Mucosa of descending colon (tissue), 3 donors: ENCODE measurements at regions not wholly inside any gene's neighbourhood (a gene's known extent, or its start where the extent isn't known, plus 50 kb on each side); places are given as distances from the start of the nearest gene placed in this dataset.

Source experiments
- ATAC-seq: fragments of 200-7000 bp; cut with Tn5 transposase; one replicate; pipeline ENCODE4 v1.9.1; 2020; ENCODE audit warnings: mild to moderate bottlenecking, moderate library complexity
- DNase-seq, 3 donors: peaks; one replicate each; pipeline ENCODE4 v3.0.0-alpha.2; 2020
- H3K36me3 ChIP-seq: fragments of 200-600 bp; one replicate; pipeline ENCODE4 v1.8.0; 2021; ENCODE audit warnings: low read depth, mild to moderate bottlenecking
- H3K4me1 ChIP-seq: fragments of 200-600 bp; one replicate; pipeline ENCODE4 v1.8.0; 2021; ENCODE audit warnings: low read depth, mild to moderate bottlenecking
- H3K4me3 ChIP-seq: fragments of 200-600 bp; one replicate; pipeline ENCODE4 v1.8.0; 2021; ENCODE audit warnings: mild to moderate bottlenecking
- H3K9me3 ChIP-seq: fragments of 200-600 bp; one replicate; pipeline ENCODE4 v1.8.0; 2021; ENCODE audit warnings: mild to moderate bottlenecking
- intact Hi-C, 2 donors: fragments of 100-400 bp; cut with DNase I in 1 of 2; cut with micrococcal nuclease in 1 of 2; formaldehyde crosslinking; loops; one replicate each; pipeline versions ENCODE4 v1.11.0 to v1.11.1; 2022; cut with DNase I, micrococcal nuclease
- TF ChIP-seq, protein P1 (sequence below): fragments of 200-600 bp; IDR thresholded peaks from one replicate; pipeline ENCODE4 v1.8.0; 2022; ENCODE audit warnings: antibody characterized with exemption, mild to moderate bottlenecking
- donor health status: DM: no; HTN: no; CAD: no; lungs with moderate emphysema.
- donor health status: DM: no; HTN: no; CAD: no.
- donor health status: DM: no; HTN: yes; CAD: no.

DNA sequence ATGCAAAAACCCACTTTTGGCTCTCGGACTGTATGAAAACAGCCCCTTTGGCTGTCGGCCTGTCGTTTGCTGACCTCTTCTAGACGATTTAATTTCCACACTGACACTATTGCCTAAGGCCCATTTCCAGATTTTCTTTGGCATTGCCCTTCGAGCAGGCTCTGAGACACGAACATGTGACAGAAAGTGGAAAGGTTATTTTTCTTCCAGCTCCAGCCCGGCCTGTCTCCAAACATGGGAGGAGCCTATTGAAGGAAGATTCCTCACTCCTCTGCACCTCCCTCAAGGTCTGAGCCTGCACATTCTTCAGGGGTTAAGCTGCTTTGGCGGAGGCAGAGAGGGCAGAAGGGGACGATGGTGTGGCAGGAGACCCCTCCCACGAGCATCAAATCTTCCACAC, 85.9 kb upstream of the FOXF1 start:
- H3K9me3 ChIP-seq, result no peaks in the 10 kb centered on the region
- DNase-seq (no peak), ATAC-seq (no peak)
- H3K4me1 ChIP-seq, result no peaks in the 10 kb centered on the region
- TF ChIP-seq, protein P1, sequence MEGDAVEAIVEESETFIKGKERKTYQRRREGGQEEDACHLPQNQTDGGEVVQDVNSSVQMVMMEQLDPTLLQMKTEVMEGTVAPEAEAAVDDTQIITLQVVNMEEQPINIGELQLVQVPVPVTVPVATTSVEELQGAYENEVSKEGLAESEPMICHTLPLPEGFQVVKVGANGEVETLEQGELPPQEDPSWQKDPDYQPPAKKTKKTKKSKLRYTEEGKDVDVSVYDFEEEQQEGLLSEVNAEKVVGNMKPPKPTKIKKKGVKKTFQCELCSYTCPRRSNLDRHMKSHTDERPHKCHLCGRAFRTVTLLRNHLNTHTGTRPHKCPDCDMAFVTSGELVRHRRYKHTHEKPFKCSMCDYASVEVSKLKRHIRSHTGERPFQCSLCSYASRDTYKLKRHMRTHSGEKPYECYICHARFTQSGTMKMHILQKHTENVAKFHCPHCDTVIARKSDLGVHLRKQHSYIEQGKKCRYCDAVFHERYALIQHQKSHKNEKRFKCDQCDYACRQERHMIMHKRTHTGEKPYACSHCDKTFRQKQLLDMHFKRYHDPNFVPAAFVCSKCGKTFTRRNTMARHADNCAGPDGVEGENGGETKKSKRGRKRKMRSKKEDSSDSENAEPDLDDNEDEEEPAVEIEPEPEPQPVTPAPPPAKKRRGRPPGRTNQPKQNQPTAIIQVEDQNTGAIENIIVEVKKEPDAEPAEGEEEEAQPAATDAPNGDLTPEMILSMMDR, result no peak
- no peaks in the 10 kb centered on the region for H3K36me3 ChIP-seq
- H3K4me3 ChIP-seq, result no peak overlapping the region
- intact Hi-C loops, result no loop called here

DNA sequence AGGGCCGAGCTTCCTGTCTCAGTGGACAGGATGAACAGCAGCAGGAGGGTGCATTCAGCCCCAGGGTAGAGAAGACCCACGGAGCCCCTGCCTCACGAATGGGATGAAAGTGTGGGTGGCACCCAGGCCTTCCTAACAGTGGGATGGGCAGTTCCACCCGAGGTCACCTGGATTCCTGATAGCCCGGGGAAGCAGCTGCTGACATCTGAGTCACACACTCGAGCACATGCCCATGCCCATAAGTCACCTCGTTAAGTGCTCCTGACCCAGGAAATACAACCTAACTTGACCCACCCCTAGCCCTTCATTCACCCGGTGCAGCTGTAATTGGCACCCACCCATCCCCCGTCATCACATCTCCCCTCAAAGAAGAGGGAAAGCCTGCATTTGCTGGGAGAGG, 85.3 kb upstream of the FOXF1 start:
- Histone ChIP-seq H3K4me3 (no peak overlapping the region), H3K4me1 (no peaks in the 10 kb centered on the region), H3K36me3 (no peaks in the 10 kb centered on the region), H3K9me3 (no peaks in the 10 kb centered on the region)
- no peak for DNase-seq
- TF ChIP-seq, protein P1, result no peak
- no peak for ATAC-seq
- intact Hi-C loops, result no loop called here

DNA sequence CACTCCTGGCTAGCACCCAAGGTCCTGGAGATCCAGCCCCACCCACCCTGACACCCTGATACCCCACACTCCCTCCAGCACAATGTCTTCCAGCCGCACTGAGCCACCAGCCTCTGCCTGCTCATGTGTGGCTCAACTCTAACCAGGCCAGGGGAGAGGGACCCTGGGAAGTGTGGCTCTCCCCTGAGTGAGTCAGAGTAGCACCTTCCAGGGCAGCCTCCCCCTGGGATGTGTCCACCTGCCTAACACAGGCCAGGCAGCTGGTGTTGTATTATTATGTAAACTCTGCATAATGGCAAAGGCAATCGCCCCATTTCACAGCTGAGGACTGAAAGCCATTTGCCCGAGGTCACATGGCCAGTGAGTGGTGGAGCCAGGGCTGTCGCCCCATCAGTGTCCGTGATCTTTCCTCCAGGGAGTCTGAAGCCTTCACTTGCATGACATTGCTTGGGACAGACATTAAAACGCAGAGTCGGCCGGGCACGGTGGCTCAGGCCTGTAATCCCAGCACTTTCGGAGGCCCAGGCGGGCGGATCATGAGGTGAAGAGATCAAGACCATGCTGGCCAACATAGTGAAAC, 84.2 kb upstream of the FOXF1 start:
- DNase-seq, result no peak
- H3K4me1 ChIP-seq, result no peaks in the 10 kb centered on the region
- no peaks in the 10 kb centered on the region for H3K9me3 ChIP-seq
- intact Hi-C loops, result no loop called here
- H3K36me3 ChIP-seq, result no peaks in the 10 kb centered on the region
- no peak for ATAC-seq
- no peak overlapping the region for H3K4me3 ChIP-seq
- TF ChIP-seq, protein P1, result no peak

DNA sequence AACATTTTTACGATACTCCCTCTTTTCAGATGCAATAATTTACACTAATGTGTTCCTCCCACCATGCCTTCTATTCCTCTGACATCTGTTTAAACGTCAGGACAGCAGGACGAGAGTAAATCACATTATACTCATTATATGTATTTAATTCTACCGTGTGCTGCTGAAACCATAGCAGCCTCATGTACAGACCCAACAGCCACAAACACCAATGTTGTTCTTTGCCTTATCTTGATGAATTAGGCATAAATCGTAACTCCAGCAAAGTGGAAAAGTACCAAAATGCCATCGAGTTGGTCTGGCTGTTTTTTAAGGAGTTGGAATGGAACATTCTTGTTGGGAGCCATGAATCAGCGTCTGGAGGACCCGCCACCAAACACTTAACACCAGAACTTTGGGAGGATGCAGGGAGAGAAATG, 82.9 kb upstream of the FOXF1 start:
- Histone ChIP-seq H3K4me1 (no peaks in the 10 kb centered on the region), H3K4me3 (no peak overlapping the region), H3K36me3 (no peaks in the 10 kb centered on the region), H3K9me3 (no peaks in the 10 kb centered on the region)
- ATAC-seq, result no peak
- DNase-seq, result no peak
- intact Hi-C loops, result no loop called here
- TF ChIP-seq, protein P1, result no peak

DNA sequence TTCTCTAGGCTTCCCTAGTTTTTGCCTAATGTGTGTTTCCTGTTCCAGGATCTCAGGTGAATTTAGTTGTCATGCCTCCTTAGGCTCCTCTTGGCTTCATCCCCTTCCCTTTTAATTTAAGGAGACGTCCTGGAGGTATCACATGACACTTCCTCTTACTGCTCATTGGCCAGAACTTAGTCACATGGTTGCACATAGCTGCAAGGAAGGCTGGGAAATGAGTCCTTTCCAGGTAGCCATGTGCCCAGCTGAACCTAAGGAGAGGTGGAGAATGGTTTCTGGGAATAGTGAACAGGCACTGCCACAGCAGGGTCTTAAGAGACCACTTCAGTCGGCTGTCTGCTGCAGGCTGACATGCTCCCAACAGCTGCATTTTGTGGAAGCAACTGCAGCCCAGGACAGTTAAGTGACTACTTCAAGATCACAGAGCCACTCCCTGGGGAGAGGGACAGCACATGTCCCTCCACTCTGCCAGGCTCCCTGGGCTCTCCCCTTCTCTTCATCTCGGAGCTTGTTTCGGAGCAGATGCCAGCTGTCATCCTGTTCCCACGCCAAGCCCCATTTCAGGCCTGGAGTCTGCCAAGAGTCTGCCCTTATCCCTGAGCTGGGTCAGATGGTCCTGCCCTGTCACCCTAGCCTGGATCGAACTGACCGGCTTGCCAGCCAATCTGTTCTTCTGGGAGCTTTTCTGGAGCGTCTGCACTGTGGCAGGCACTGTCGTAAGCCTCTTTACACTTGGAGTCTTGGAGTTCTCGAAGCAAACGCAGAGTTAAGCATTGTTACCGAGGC, 81.4 kb upstream of the FOXF1 start:
- Histone ChIP-seq H3K4me3 (no peak overlapping the region), H3K9me3 (no peaks in the 10 kb centered on the region), H3K36me3 (no peaks in the 10 kb centered on the region), H3K4me1 (no peaks in the 10 kb centered on the region)
- TF ChIP-seq, protein P1, result no peak
- no peak for DNase-seq
- no peak for ATAC-seq
- intact Hi-C loops, result no loop called here
